HepG2 (cell line): ENCODE measurements at regions not wholly inside any gene's neighbourhood (a gene's known extent, or its start where the extent isn't known, plus 50 kb on each side); places are given as distances from the start of the nearest gene placed in this dataset.

Experiments used
- ATAC-seq: fragments of 200-7000 bp; cut with Tn5 transposase; 3 replicates; pipeline ENCODE4 v1.9.1; 2020; ENCODE audit warnings: mild to moderate bottlenecking, moderate library complexity
- BruUV-seq: library from RNA; stranded (reverse); fragments of 400-500 nt; replicated peaks from 2 replicates; lab custom pipeline; 2021; lab: Mats Ljungman, UMichigan
- CTCF ChIA-PET: fragments of 300-600 bp; formaldehyde crosslinking; extraction: SDS; loops from one replicate; lab custom pipeline; 2021; ENCODE audit warnings: low total read pairs, inconsistent platforms, low intra/inter-chr PET ratio; lab: Yijun Ruan, JAX
- POLR2A ChIA-PET: fragments of 350-600 bp; sonication (Branson Sonifier 250); formaldehyde crosslinking; loops from one replicate; lab custom pipeline; 2020; ENCODE audit warnings: antibody characterized with exemption, inconsistent platforms; lab: Yijun Ruan, JAX
- DNase-seq: peaks from one replicate; pipeline ENCODE4 v3.0.0-alpha.2; 2015; ENCODE audit warnings: low spot score
- FAIRE-seq: peaks from 3 replicates; lab custom pipeline; 2011; peaks lifted over from hg19 to GRCh38; lab: Jason Lieb, UNC
- H2AFZ ChIP-seq: one replicate; pipeline ENCODE4 v1.6.1; 2011; ENCODE audit warnings: low read length, inconsistent platforms
- H3K27ac ChIP-seq: fragments of 300-600 bp; 3 replicates; pipeline ENCODE4 v1.8.0; 2011; ENCODE audit warnings: mixed run types, mild to moderate bottlenecking, mixed read lengths, low read length, inconsistent platforms; ENCODE audit not compliant: insufficient read depth; ENCODE audit errors: extremely low read length
- H3K27me3 ChIP-seq, 2 experiments: fragments of 200-600 bp in 1 of 2; 2 replicates in 1 of 2; 3 replicates in 1 of 2; pipeline versions ENCODE4 v1.6.0 to v1.8.0; 2011; ENCODE audit warnings: low read length in 2 of 2, mild to moderate bottlenecking in 2 of 2, moderate library complexity in 2 of 2, inconsistent platforms in 1 of 2; ENCODE audit not compliant: insufficient read depth in 2 of 2, control insufficient read depth in 1 of 2
- H3K36me3 ChIP-seq, 2 experiments: fragments of 200-600 bp in 1 of 2; replicated peaks in 1 of 2; 2 replicates in 1 of 2; 3 replicates in 1 of 2; pipeline versions ENCODE4 v1.5.1 to v1.8.0; 2011; ENCODE audit warnings: low read length in 2 of 2, inconsistent platforms in 1 of 2; ENCODE audit not compliant: insufficient read depth in 2 of 2, control insufficient read depth in 1 of 2
- H3K4me1 ChIP-seq: 2 replicates; pipeline ENCODE4 v1.5.1; 2012; ENCODE audit warnings: low read length, inconsistent platforms; ENCODE audit not compliant: insufficient read depth
- H3K4me2 ChIP-seq: 2 replicates; pipeline ENCODE4 v1.6.0; 2011; ENCODE audit warnings: low read depth, low read length, inconsistent platforms
- H3K4me3 ChIP-seq, 3 experiments: fragments of 200-600 bp in 1 of 3; sonication (generic), shearing (Covaris generic) in 1 of 3; replicated peaks in 1 of 3; 2 replicates each; pipeline ENCODE4 v1.5.1; 2011 to 2016; ENCODE audit warnings: low read length in 3 of 3, inconsistent platforms in 2 of 3, low read depth in 2 of 3, mild to moderate bottlenecking in 2 of 3, control low read depth in 1 of 3, mixed read lengths in 1 of 3; ENCODE audit not compliant: insufficient read depth in 1 of 3
- H3K79me2 ChIP-seq: one replicate; pipeline ENCODE4 v1.6.1; 2011; ENCODE audit warnings: low read length, inconsistent platforms; ENCODE audit not compliant: insufficient read depth
- H3K9ac ChIP-seq: 2 replicates; pipeline ENCODE4 v1.6.0; 2011; ENCODE audit warnings: mild to moderate bottlenecking, low read depth, low read length, inconsistent platforms; ENCODE audit not compliant: insufficient read depth
- H3K9me3 ChIP-seq: 2 replicates; pipeline ENCODE4 v1.5.1; 2012; ENCODE audit warnings: mild to moderate bottlenecking, low read length
- H4K20me1 ChIP-seq: 2 replicates; pipeline ENCODE4 v1.6.0; 2011; ENCODE audit warnings: inconsistent platforms, mild to moderate bottlenecking, low read length, moderate library complexity; ENCODE audit not compliant: insufficient read depth
- PAXIP1 ChIP-seq: sonication (generic); formaldehyde crosslinking; conservative IDR thresholded peaks from 2 replicates; pipeline ENCODE4 v1.4.0; 2020; ENCODE audit warnings: mild to moderate bottlenecking, missing genetic modification reagents, moderate library complexity
- THAP11 ChIP-seq: IDR thresholded peaks from 2 replicates; pipeline ENCODE4 v1.6.1; 2016; ENCODE audit warnings: missing biosample characterization, missing genetic modification reagents
- ZNF382 ChIP-seq: sonication (generic); formaldehyde crosslinking; IDR thresholded peaks from 2 replicates; pipeline ENCODE4 v1.5.0; 2020; ENCODE audit warnings: missing genetic modification reagents, mild to moderate bottlenecking, borderline replicate concordance
- ZNF558 ChIP-seq: sonication (generic); formaldehyde crosslinking; IDR thresholded peaks from 2 replicates; pipeline ENCODE4 v1.9.0; 2022; ENCODE audit warnings: mild to moderate bottlenecking, missing genetic modification reagents, borderline replicate concordance
- ZNF740 ChIP-seq: sonication (generic); formaldehyde crosslinking; IDR thresholded peaks from 2 replicates; pipeline ENCODE4 v1.4.0; 2020; ENCODE audit warnings: missing genetic modification reagents
- in situ Hi-C: cut with HindIII; loops from 2 replicates; pipeline ENCODE4 v1.10.0; 2017; ENCODE audit warnings: low pct_unique_long_range_greater_than_20kb; ENCODE audit not compliant: extremely low pct_ligation_motif_present
- intact Hi-C: fragments of 100-400 bp; cut with micrococcal nuclease; formaldehyde crosslinking; loops from one replicate; pipeline ENCODE4 v1.10.0; 2022; ENCODE audit not compliant: unreplicated experiment

GRCh38 chr3:18572809-18573208, 147.7 kb upstream of the SATB1 start:
- ATAC-seq: no peak
- Histone ChIP-seq H3K36me3 (no peaks in the 10 kb centered on the region), H3K9ac (no peak overlapping the region), H4K20me1 (no peaks in the 10 kb centered on the region), H3K27me3 (no peaks in the 10 kb centered on the region), H3K9me3 (no peaks in the 10 kb centered on the region), H3K4me2 (no peak overlapping the region), H2AFZ (no peak overlapping the region), H3K4me1 (no peaks in the 10 kb centered on the region)
- intact Hi-C loops (no loop called here), in situ Hi-C loops (loop anchor here (25.0 kb wide), 1 partner anchor 414 kb away; no protein-coding TSS in a partner anchor)
- POLR2A ChIA-PET: no interaction called here
- DNase-seq: no peak
- FAIRE-seq: no peak
- BruUV-seq: no TSS peak
- TF ChIP-seq ZNF382: no peak
- TF ChIP-seq, all 625 proteins: peak for 0
- Histone ChIP-seq H3K79me2 (no peaks in the 10 kb centered on the region), H3K4me3 (no peak overlapping the region), H3K27ac (no peak overlapping the region)
- CTCF ChIA-PET: no interaction called here

DNA sequence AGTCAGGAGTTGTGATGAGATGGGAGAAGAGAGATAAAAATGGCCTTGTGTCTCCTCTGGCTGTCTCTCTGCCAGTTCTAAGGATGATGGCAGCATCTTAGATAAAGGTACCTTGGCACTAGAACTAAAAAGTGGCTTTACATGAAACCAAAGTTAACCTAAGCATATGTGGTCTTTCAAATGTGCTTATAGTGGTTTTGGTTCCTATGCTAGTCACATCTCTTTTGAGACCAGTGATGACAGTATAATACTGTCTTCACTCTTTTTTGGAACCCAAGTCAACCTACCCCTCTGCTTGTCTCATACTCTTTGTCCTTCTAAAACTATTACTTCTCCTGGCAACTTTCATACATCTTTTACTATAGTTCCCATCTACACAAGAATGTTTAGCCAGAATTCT, 142.2 kb upstream of the SATB1 start:
- H3K4me3 ChIP-seq: no peak overlapping the region
- in situ Hi-C loops: loop anchor here (25.0 kb wide), 1 partner anchor 420 kb away; no protein-coding TSS in a partner anchor
- ChIA-PET POLR2A (no interaction called here), CTCF (no interaction called here)
- DNase-seq: no peak
- H3K79me2 ChIP-seq: no peaks in the 10 kb centered on the region
- H2AFZ ChIP-seq: no peak overlapping the region
- intact Hi-C loops: no loop called here
- TF ChIP-seq ZNF740 (CRISPR knock-in tag) (no peak), THAP11 (CRISPR knock-in tag) (no peak), ZNF558 (CRISPR knock-in tag) (no peak), PAXIP1 (CRISPR knock-in tag) (no peak)
- no peaks in the 10 kb centered on the region for H3K36me3 ChIP-seq
- no peak overlapping the region for H3K4me2 ChIP-seq
- no peaks in the 10 kb centered on the region for H4K20me1 ChIP-seq
- no peak for FAIRE-seq
- BruUV-seq: no TSS peak
- no peak overlapping the region for H3K9ac ChIP-seq
- H3K4me1 ChIP-seq: no peaks in the 10 kb centered on the region
- no peaks in the 10 kb centered on the region for H3K27me3 ChIP-seq
- ATAC-seq: no peak
- H3K9me3 ChIP-seq: no peaks in the 10 kb centered on the region
- no peak overlapping the region for H3K27ac ChIP-seq
